IMR-90 (cell line): ENCODE measurements at regions not wholly inside any gene's neighbourhood (a gene's known extent, or its start where the extent isn't known, plus 50 kb on each side); places are given as distances from the start of the nearest gene placed in this dataset.

Source experiments
- ATAC-seq: fragments of 200-7000 bp; cut with Tn5 transposase; 2 replicates; pipeline ENCODE4 v1.9.1; 2020; ENCODE audit warnings: low read depth, mild to moderate bottlenecking, moderate library complexity
- BruUV-seq: library from RNA; stranded (reverse); fragments of 400-500 nt; replicated peaks from 2 replicates; lab custom pipeline; 2021; lab: Mats Ljungman, UMichigan
- CTCF ChIA-PET: fragments of 300-600 bp; formaldehyde crosslinking; extraction: SDS; loops from one replicate; lab custom pipeline; 2021; ENCODE audit warnings: antibody characterized with exemption; lab: Yijun Ruan, JAX
- POLR2A ChIA-PET: fragments of 300-600 bp; sonication (Branson Sonifier 250); formaldehyde crosslinking; loops from one replicate; lab custom pipeline; 2022; ENCODE audit warnings: antibody characterized with exemption; ENCODE audit not compliant: unreplicated experiment; lab: Charles Lee
- DNase-seq: peaks from one replicate; pipeline ENCODE4 v3.0.0; 2013
- H2AFZ ChIP-seq: replicated peaks from 2 replicates; pipeline ENCODE3; 2013; ENCODE audit warnings: low read length, mild to moderate bottlenecking; ENCODE audit not compliant: poor library complexity
- H2AK5ac ChIP-seq: 2 replicates; pipeline ENCODE4 v1.6.1; 2013; ENCODE audit warnings: low read depth, low read length, inconsistent platforms
- H2AK9ac ChIP-seq: replicated peaks from 2 replicates; pipeline ENCODE3; 2013; ENCODE audit warnings: mild to moderate bottlenecking, low read depth, low read length, moderate library complexity; ENCODE audit not compliant: poor library complexity
- H2BK120ac ChIP-seq: 2 replicates; pipeline ENCODE4 v1.6.1; 2013; ENCODE audit warnings: low read depth, low read length, inconsistent platforms
- H2BK15ac ChIP-seq: 3 replicates; pipeline ENCODE4 v1.6.1; 2013; ENCODE audit warnings: low read depth, low read length, inconsistent platforms
- H2BK20ac ChIP-seq: 2 replicates; pipeline ENCODE4 v1.6.1; 2013; ENCODE audit warnings: low read depth, mild to moderate bottlenecking, inconsistent platforms, low read length, moderate library complexity
- H2BK5ac ChIP-seq: 2 replicates; pipeline ENCODE4 v1.6.1; 2013; ENCODE audit warnings: mild to moderate bottlenecking, low read depth, low read length, inconsistent platforms; ENCODE audit not compliant: poor library complexity, severe bottlenecking
- H3K14ac ChIP-seq: replicated peaks from 2 replicates; pipeline ENCODE4 v1.6.1; 2013; ENCODE audit warnings: low read depth, low read length, inconsistent platforms
- H3K18ac ChIP-seq: 2 replicates; pipeline ENCODE4 v1.6.1; 2013; ENCODE audit warnings: low read depth, low read length, control low read depth
- H3K23ac ChIP-seq: 2 replicates; pipeline ENCODE4 v1.6.1; 2013; ENCODE audit warnings: low read depth, low read length, inconsistent platforms
- H3K27ac ChIP-seq: 2 replicates; pipeline ENCODE4 v1.5.1; 2013; ENCODE audit warnings: mild to moderate bottlenecking, control low read depth, low read length; ENCODE audit not compliant: insufficient read depth
- H3K27me3 ChIP-seq: 2 replicates; pipeline ENCODE4 v1.6.1; 2013; ENCODE audit warnings: low read length; ENCODE audit not compliant: control insufficient read depth, insufficient read depth
- H3K36me3 ChIP-seq: 2 replicates; pipeline ENCODE4 v1.6.1; 2013; ENCODE audit warnings: low read length, mixed read lengths; ENCODE audit not compliant: control insufficient read depth, insufficient read depth
- H3K4ac ChIP-seq: 2 replicates; pipeline ENCODE4 v1.6.1; 2013; ENCODE audit warnings: low read depth, low read length, inconsistent platforms
- H3K4me1 ChIP-seq: 2 replicates; pipeline ENCODE4 v1.6.1; 2013; ENCODE audit warnings: low read length, mixed read lengths; ENCODE audit not compliant: control insufficient read depth, insufficient read depth
- H3K4me2 ChIP-seq: 2 replicates; pipeline ENCODE4 v1.6.1; 2013; ENCODE audit warnings: low read depth, mild to moderate bottlenecking, control low read depth, low read length, moderate library complexity
- H3K4me3 ChIP-seq: 2 replicates; pipeline ENCODE4 v1.5.1; 2013; ENCODE audit warnings: low read depth, mild to moderate bottlenecking, control low read depth, low read length, moderate library complexity; ENCODE audit not compliant: insufficient read depth
- H3K56ac ChIP-seq: 2 replicates; pipeline ENCODE4 v1.6.1; 2013; ENCODE audit warnings: low read length, inconsistent platforms; ENCODE audit not compliant: insufficient read depth; ENCODE audit errors: extremely low read depth
- H3K79me1 ChIP-seq, 2 experiments: 2 replicates each; pipeline ENCODE4 v1.6.1; 2013; ENCODE audit warnings: low read length in 2 of 2, inconsistent platforms in 1 of 2, low read depth in 1 of 2
- H3K9ac ChIP-seq: 2 replicates; pipeline ENCODE4 v1.6.1; 2013; ENCODE audit warnings: low read depth, low read length, control low read depth
- H3K9me1 ChIP-seq: 2 replicates; pipeline ENCODE4 v1.6.1; 2013; ENCODE audit warnings: low read length, inconsistent platforms; ENCODE audit not compliant: insufficient read depth
- H3K9me3 ChIP-seq: 2 replicates; pipeline ENCODE4 v1.6.1; 2013; ENCODE audit warnings: low read length; ENCODE audit not compliant: control insufficient read depth, insufficient read depth
- H4K20me1 ChIP-seq: 2 replicates; pipeline ENCODE4 v1.6.1; 2013; ENCODE audit warnings: low read length, inconsistent platforms; ENCODE audit not compliant: insufficient read depth
- H4K5ac ChIP-seq: 2 replicates; pipeline ENCODE4 v1.6.1; 2013; ENCODE audit warnings: mild to moderate bottlenecking, low read depth, low read length, control low read depth
- H4K8ac ChIP-seq, 2 experiments: 2 replicates each; pipeline ENCODE4 v1.6.1; 2013; ENCODE audit warnings: low read depth in 2 of 2, low read length in 2 of 2, control low read depth in 1 of 2, inconsistent platforms in 1 of 2
- H4K91ac ChIP-seq: 2 replicates; pipeline ENCODE4 v1.6.1; 2013; ENCODE audit warnings: low read depth, low read length, inconsistent platforms; ENCODE audit not compliant: insufficient read depth
- BHLHE40 ChIP-seq: fragments of 150-350 bp; IDR thresholded peaks from 2 replicates; pipeline ENCODE4 v1.6.1; 2016; ENCODE audit warnings: mild to moderate bottlenecking, low read depth, low read length
- CEBPB ChIP-seq: IDR thresholded peaks from 2 replicates; pipeline ENCODE4 v1.6.1; 2012; ENCODE audit warnings: low read depth, low read length, improper control_type of control experiment
- CHD1 ChIP-seq: IDR thresholded peaks from 2 replicates; pipeline ENCODE4 v1.6.1; 2012; ENCODE audit warnings: low read depth, low read length, improper control_type of control experiment
- FOS ChIP-seq: fragments of 150-350 bp; IDR thresholded peaks from 2 replicates; pipeline ENCODE4 v1.6.1; 2016; ENCODE audit warnings: low read depth, low read length
- MAFK ChIP-seq: IDR thresholded peaks from 2 replicates; pipeline ENCODE4 v1.6.1; 2012; ENCODE audit warnings: low read depth, low read length, improper control_type of control experiment
- MAZ ChIP-seq: IDR thresholded peaks from 2 replicates; pipeline ENCODE4 v1.6.1; 2012; ENCODE audit warnings: low read depth, mild to moderate bottlenecking, low read length, improper control_type of control experiment, moderate library complexity, borderline replicate concordance
- POLR2A ChIP-seq: IDR thresholded peaks from 2 replicates; pipeline ENCODE4 v1.6.1; 2012; ENCODE audit warnings: mild to moderate bottlenecking, low read depth, low read length
- RCOR1 ChIP-seq: IDR thresholded peaks from 2 replicates; pipeline ENCODE4 v1.6.1; 2012; ENCODE audit warnings: mild to moderate bottlenecking, low read length, improper control_type of control experiment; ENCODE audit not compliant: insufficient replicate concordance
- RFX5 ChIP-seq: IDR thresholded peaks from 2 replicates; pipeline ENCODE4 v1.8.0; 2012; ENCODE audit warnings: low read depth, mild to moderate bottlenecking, low read length, moderate library complexity
- SMC3 ChIP-seq: fragments of 150-350 bp; IDR thresholded peaks from 2 replicates; pipeline ENCODE4 v1.6.1; 2016; ENCODE audit warnings: low read depth, mild to moderate bottlenecking, antibody characterized with exemption, low read length, moderate library complexity
- dilution Hi-C: fragments of 300-500 bp; cut with HindIII; formaldehyde crosslinking; loops from one replicate; pipeline ENCODE4 v1.14.3; 2018; ENCODE audit warnings: low sequenced_read_pairs; ENCODE audit not compliant: unreplicated experiment
- in situ Hi-C: fragments of 300-500 bp; cut with MboI; formaldehyde crosslinking; loops from 3 replicates; pipeline ENCODE4 v1.14.3; 2019; ENCODE audit warnings: low sequenced_read_pairs, inconsistent platforms, mixed read lengths
- intact Hi-C: fragments of 100-400 bp; cut with micrococcal nuclease; formaldehyde crosslinking; loops from 2 replicates; pipeline ENCODE4 v1.10.0; 2022
- TF ChIP-seq, protein P1 (sequence below): conservative IDR thresholded peaks from 2 replicates; pipeline ENCODE4 v1.5.1; 2012; ENCODE audit warnings: mild to moderate bottlenecking, low read depth, low read length, improper control_type of control experiment
- TF ChIP-seq, protein P2 (sequence below): fragments of 150-350 bp; IDR thresholded peaks from 2 replicates; pipeline ENCODE4 v1.6.1; 2016; ENCODE audit warnings: low read depth, mild to moderate bottlenecking, low read length, moderate library complexity, borderline replicate concordance
- TF ChIP-seq, protein P3 (sequence below): fragments of 150-350 bp; IDR thresholded peaks from 2 replicates; pipeline ENCODE4 v1.6.1; 2017; ENCODE audit warnings: mild to moderate bottlenecking, antibody characterized with exemption, low read length, low read depth

DNA sequence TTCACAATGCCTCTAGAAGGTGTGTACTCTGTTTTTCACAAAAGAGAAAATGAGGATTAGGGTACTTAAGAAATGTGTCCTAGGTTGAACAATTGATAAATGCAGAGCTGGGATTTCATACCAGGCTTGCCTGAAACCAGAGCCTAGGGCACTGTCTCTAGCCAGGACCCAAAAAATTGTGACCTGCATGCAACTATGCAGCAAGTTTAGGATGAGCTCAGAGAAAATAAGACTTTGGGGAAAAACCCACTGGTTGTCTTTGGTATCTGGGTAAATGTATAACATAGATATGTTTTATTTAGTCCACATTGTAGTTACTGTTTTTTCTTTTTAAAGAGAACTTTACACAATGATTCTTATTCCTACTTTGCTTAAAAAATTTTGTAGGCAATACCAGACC is 177.1 kb upstream of the SEMA6A start:
- dilution Hi-C loops (no loop called here), intact Hi-C loops (no loop called here), in situ Hi-C loops (no loop called here)
- Histone ChIP-seq H4K20me1 (no peaks in the 10 kb centered on the region), H3K23ac (no peak overlapping the region), H2AK5ac (no peak overlapping the region), H2AFZ (no peak overlapping the region), H3K4ac (no peak overlapping the region), H3K27ac (no peak overlapping the region), H4K8ac (no peak overlapping the region), H2BK120ac (no peak overlapping the region), H3K18ac (no peak overlapping the region), H4K91ac (no peak overlapping the region), H2AK9ac (no peak overlapping the region), H3K4me2 (no peak overlapping the region), H3K4me3 (no peak overlapping the region), H3K36me3 (no peaks in the 10 kb centered on the region), H3K79me1 (no peaks in the 10 kb centered on the region), H3K14ac (no peak overlapping the region), H3K9me1 (no peaks in the 10 kb centered on the region), H2BK20ac (no peak overlapping the region), H3K9me3 (peaks cover 8% of the 10 kb centered on the region; the same call in 1 of the 2 replicates), H2BK15ac (no peak overlapping the region), H3K4me1 (no peaks in the 10 kb centered on the region), H4K5ac (no peak overlapping the region), H3K9ac (no peak overlapping the region), H3K56ac (no peak overlapping the region), H2BK5ac (no peak overlapping the region), H3K27me3 (no peaks in the 10 kb centered on the region)
- ATAC-seq (no peak), DNase-seq (no peak)
- CTCF ChIA-PET = no interaction called here
- BruUV-seq = no TSS peak
- no peak for TF ChIP-seq RCOR1
- TF ChIP-seq, protein P1, sequence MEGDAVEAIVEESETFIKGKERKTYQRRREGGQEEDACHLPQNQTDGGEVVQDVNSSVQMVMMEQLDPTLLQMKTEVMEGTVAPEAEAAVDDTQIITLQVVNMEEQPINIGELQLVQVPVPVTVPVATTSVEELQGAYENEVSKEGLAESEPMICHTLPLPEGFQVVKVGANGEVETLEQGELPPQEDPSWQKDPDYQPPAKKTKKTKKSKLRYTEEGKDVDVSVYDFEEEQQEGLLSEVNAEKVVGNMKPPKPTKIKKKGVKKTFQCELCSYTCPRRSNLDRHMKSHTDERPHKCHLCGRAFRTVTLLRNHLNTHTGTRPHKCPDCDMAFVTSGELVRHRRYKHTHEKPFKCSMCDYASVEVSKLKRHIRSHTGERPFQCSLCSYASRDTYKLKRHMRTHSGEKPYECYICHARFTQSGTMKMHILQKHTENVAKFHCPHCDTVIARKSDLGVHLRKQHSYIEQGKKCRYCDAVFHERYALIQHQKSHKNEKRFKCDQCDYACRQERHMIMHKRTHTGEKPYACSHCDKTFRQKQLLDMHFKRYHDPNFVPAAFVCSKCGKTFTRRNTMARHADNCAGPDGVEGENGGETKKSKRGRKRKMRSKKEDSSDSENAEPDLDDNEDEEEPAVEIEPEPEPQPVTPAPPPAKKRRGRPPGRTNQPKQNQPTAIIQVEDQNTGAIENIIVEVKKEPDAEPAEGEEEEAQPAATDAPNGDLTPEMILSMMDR = no peak
- TF ChIP-seq MAFK = no peak
- no peak for TF ChIP-seq SMC3
- no peak for TF ChIP-seq BHLHE40
- TF ChIP-seq, protein P2, sequence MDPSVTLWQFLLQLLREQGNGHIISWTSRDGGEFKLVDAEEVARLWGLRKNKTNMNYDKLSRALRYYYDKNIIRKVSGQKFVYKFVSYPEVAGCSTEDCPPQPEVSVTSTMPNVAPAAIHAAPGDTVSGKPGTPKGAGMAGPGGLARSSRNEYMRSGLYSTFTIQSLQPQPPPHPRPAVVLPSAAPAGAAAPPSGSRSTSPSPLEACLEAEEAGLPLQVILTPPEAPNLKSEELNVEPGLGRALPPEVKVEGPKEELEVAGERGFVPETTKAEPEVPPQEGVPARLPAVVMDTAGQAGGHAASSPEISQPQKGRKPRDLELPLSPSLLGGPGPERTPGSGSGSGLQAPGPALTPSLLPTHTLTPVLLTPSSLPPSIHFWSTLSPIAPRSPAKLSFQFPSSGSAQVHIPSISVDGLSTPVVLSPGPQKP = no peak
- no peak for TF ChIP-seq CEBPB
- no peak for TF ChIP-seq CHD1
- TF ChIP-seq POLR2A = no peak
- TF ChIP-seq, protein P3, sequence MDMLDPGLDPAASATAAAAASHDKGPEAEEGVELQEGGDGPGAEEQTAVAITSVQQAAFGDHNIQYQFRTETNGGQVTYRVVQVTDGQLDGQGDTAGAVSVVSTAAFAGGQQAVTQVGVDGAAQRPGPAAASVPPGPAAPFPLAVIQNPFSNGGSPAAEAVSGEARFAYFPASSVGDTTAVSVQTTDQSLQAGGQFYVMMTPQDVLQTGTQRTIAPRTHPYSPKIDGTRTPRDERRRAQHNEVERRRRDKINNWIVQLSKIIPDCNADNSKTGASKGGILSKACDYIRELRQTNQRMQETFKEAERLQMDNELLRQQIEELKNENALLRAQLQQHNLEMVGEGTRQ = no peak
- TF ChIP-seq FOS = no peak
- no peak for TF ChIP-seq MAZ
- no peak for TF ChIP-seq RFX5
- POLR2A ChIA-PET = no interaction called here
